HL-60 (cell line): ENCODE measurements at regions not wholly inside any gene's neighbourhood (a gene's known extent, or its start where the extent isn't known, plus 50 kb on each side); places are given as distances from the start of the nearest gene placed in this dataset.

ENCODE experiments used
- CTCF ChIP-seq: IDR thresholded peaks from one replicate; pipeline ENCODE4 v1.5.1; 2011; ENCODE audit warnings: low read length, control low read depth, inconsistent platforms; ENCODE audit not compliant: insufficient read depth
- TF ChIP-seq, protein P1 (sequence below): IDR thresholded peaks from 2 replicates; pipeline ENCODE4 v1.6.1; 2012; ENCODE audit warnings: low read depth; ENCODE audit not compliant: insufficient replicate concordance

- no peak for TF ChIP-seq CTCF
- TF ChIP-seq, protein P1, sequence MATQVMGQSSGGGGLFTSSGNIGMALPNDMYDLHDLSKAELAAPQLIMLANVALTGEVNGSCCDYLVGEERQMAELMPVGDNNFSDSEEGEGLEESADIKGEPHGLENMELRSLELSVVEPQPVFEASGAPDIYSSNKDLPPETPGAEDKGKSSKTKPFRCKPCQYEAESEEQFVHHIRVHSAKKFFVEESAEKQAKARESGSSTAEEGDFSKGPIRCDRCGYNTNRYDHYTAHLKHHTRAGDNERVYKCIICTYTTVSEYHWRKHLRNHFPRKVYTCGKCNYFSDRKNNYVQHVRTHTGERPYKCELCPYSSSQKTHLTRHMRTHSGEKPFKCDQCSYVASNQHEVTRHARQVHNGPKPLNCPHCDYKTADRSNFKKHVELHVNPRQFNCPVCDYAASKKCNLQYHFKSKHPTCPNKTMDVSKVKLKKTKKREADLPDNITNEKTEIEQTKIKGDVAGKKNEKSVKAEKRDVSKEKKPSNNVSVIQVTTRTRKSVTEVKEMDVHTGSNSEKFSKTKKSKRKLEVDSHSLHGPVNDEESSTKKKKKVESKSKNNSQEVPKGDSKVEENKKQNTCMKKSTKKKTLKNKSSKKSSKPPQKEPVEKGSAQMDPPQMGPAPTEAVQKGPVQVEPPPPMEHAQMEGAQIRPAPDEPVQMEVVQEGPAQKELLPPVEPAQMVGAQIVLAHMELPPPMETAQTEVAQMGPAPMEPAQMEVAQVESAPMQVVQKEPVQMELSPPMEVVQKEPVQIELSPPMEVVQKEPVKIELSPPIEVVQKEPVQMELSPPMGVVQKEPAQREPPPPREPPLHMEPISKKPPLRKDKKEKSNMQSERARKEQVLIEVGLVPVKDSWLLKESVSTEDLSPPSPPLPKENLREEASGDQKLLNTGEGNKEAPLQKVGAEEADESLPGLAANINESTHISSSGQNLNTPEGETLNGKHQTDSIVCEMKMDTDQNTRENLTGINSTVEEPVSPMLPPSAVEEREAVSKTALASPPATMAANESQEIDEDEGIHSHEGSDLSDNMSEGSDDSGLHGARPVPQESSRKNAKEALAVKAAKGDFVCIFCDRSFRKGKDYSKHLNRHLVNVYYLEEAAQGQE = no peak
These were observed 57.7 kb upstream of the PPP2R2D start for GRCh38 chr10:131843089-131843595.
